HG03571 (cell line): ENCODE measurements at regions not wholly inside any gene's neighbourhood (a gene's known extent, or its start where the extent isn't known, plus 50 kb on each side); places are given as distances from the start of the nearest gene placed in this dataset.

Source experiments
- ATAC-seq: cut with Tn5 transposase; IDR thresholded peaks from one replicate; pipeline ENCODE4 v1.9.1; 2021; ENCODE audit not compliant: unreplicated experiment

GRCh38 chr22:19574247-19574646 lies 50.0 kb upstream of the CLDN5 start:
- no peak for ATAC-seq

- ATAC-seq, result no peak
These were observed 52.5 kb upstream of the CLDN5 start for GRCh38 chr22:19576460-19577421.

GRCh38 chr22:19577422-19577966 lies 53.3 kb upstream of the CLDN5 start:
- no peak for ATAC-seq

GRCh38 chr22:19578180-19579004 lies 54.2 kb upstream of the CLDN5 start:
- no peak for ATAC-seq

- no peak for ATAC-seq
These were observed 55.1 kb upstream of the CLDN5 start for GRCh38 chr22:19579115-19579811.

- ATAC-seq, result no peak
These were observed 55.7 kb upstream of the CLDN5 start for GRCh38 chr22:19579880-19580279.

GRCh38 chr22:19580291-19580890 lies 56.2 kb upstream of the CLDN5 start:
- no peak for ATAC-seq

- ATAC-seq, result no peak
These were observed 58.0 kb upstream of the CLDN5 start for GRCh38 chr22:19582033-19582693.

GRCh38 chr22:19586922-19587684 lies 62.9 kb upstream of the CLDN5 start:
- ATAC-seq, result no peak

- ATAC-seq, result no peak
These were observed 66.5 kb upstream of the CLDN5 start for GRCh38 chr22:19590696-19591095.

- ATAC-seq, result no peak
These were observed 67.4 kb upstream of the CLDN5 start for GRCh38 chr22:19591568-19591967.

- ATAC-seq, result no peak
These were observed 68.3 kb upstream of the CLDN5 start for GRCh38 chr22:19592464-19592863.

- no peak for ATAC-seq
These were observed 69.9 kb upstream of the CLDN5 start for GRCh38 chr22:19593991-19594569.

- ATAC-seq, result no peak
These were observed 71.3 kb upstream of the CLDN5 start for GRCh38 chr22:19595532-19595931.

GRCh38 chr22:19596680-19597398 lies 72.6 kb upstream of the CLDN5 start:
- no peak for ATAC-seq

GRCh38 chr22:19597399-19597735 lies 73.2 kb upstream of the CLDN5 start:
- no peak for ATAC-seq

GRCh38 chr22:19598054-19598855 lies 74.0 kb upstream of the CLDN5 start:
- no peak for ATAC-seq

- ATAC-seq, result no peak
These were observed 74.8 kb upstream of the CLDN5 start for GRCh38 chr22:19599004-19599403.
